Aorta (tissue), 5 donors: ENCODE measurements at regions not wholly inside any gene's neighbourhood (a gene's known extent, or its start where the extent isn't known, plus 50 kb on each side); places are given as distances from the start of the nearest gene placed in this dataset.

Experiments used
- ATAC-seq: fragments of 200-7000 bp; cut with Tn5 transposase; one replicate; pipeline ENCODE4 v1.9.1; 2022; ENCODE audit warnings: moderate library complexity; ENCODE audit not compliant: low FRiP score
- DNase-seq, 2 donors: peaks; one replicate each; pipeline ENCODE4 v3.0.0-alpha.2; 2020
- H3K27ac ChIP-seq, 2 donors: one replicate each; pipeline ENCODE4 v1.5.1; 2013; ENCODE audit warnings: low read length in 2 of 2, mild to moderate bottlenecking in 2 of 2, moderate library complexity in 2 of 2, control low read depth in 1 of 2, inconsistent platforms in 1 of 2, low read depth in 1 of 2
- H3K27me3 ChIP-seq, 2 donors: one replicate each; pipeline ENCODE4 v1.6.1; 2013; ENCODE audit warnings: control low read depth in 1 of 2, low read length in 1 of 2, mild to moderate bottlenecking in 1 of 2, moderate library complexity in 1 of 2; ENCODE audit not compliant: insufficient read depth in 2 of 2, control insufficient read depth in 1 of 2
- H3K36me3 ChIP-seq, 2 donors: one replicate each; pipeline ENCODE4 v1.6.1; 2013; ENCODE audit warnings: control low read depth in 1 of 2, low read length in 1 of 2, mild to moderate bottlenecking in 1 of 2; ENCODE audit not compliant: insufficient read depth in 2 of 2, control insufficient read depth in 1 of 2
- H3K4me1 ChIP-seq, 2 donors: one replicate each; pipeline ENCODE4 v1.6.1; 2013; ENCODE audit warnings: low read length in 2 of 2, control low read depth in 1 of 2, mild to moderate bottlenecking in 1 of 2, moderate library complexity in 1 of 2; ENCODE audit not compliant: insufficient read depth in 2 of 2, control insufficient read depth in 1 of 2
- H3K4me3 ChIP-seq, 2 donors: one replicate each; pipeline ENCODE4 v1.5.1; 2013; ENCODE audit warnings: low read length in 2 of 2, control low read depth in 1 of 2, mild to moderate bottlenecking in 1 of 2
- H3K9me3 ChIP-seq: one replicate; pipeline ENCODE4 v1.6.1; 2013; ENCODE audit warnings: mild to moderate bottlenecking, low read length; ENCODE audit not compliant: control insufficient read depth
- WGBS, 2 donors: extraction: QIAGEN DNeasy Blood & Tissue Kit; methylation state at CpG; one replicate each; pipeline ENCODE4 v1.1.7; 2013; 5-methylcytosine and 5-hydroxymethylcytosine counted together
- intact Hi-C, 2 donors: fragments of 100-400 bp; cut with DNase I; formaldehyde crosslinking; loops; one replicate each; pipeline versions ENCODE4 v1.14.2 to v1.15.0; 2022
- donor health status: healthy with polysubstance abuse.
- donor health status: Bipolar disorder and iron deficiency.
- donor health status: DM: no; HTN: no; CAD: no.
- donor health status: DM: no; HTN: no; CAD: no.
- donor health status: DM: yes; HTN: yes; CAD: no.

- Histone ChIP-seq H3K4me1 (no peaks in the 10 kb centered on the region), H3K27me3 (no peaks in the 10 kb centered on the region), H3K9me3 (no peaks in the 10 kb centered on the region), H3K36me3 (no peaks in the 10 kb centered on the region), H3K4me3 (no peak overlapping the region), H3K27ac (no peak overlapping the region)
- no peak for DNase-seq
- ATAC-seq = no peak
- intact Hi-C loops = no loop called here
These were observed 213.7 kb upstream of the IGFBP3 start for GRCh38 chr7:46134795-46135194.

- no peaks in the 10 kb centered on the region for H3K36me3 ChIP-seq
- no peaks in the 10 kb centered on the region for H3K9me3 ChIP-seq
- H3K27ac ChIP-seq = no peak overlapping the region
- DNase-seq (no peak), ATAC-seq (no peak)
- intact Hi-C loops = no loop called here
- H3K4me1 ChIP-seq = no peaks in the 10 kb centered on the region
- H3K4me3 ChIP-seq = no peak overlapping the region
- WGBS, 2 donors = 94 to 95% methylated on average over 4 of the region's 4 CpGs
- no peaks in the 10 kb centered on the region for H3K27me3 ChIP-seq
These were observed 213.3 kb upstream of the IGFBP3 start for GRCh38 chr7:46134385-46134784.

GRCh38 chr7:46133751-46134150 lies 212.7 kb upstream of the IGFBP3 start:
- no peaks in the 10 kb centered on the region for H3K36me3 ChIP-seq
- H3K27me3 ChIP-seq = no peaks in the 10 kb centered on the region
- H3K9me3 ChIP-seq = no peaks in the 10 kb centered on the region
- no peaks in the 10 kb centered on the region for H3K4me1 ChIP-seq
- 96 to 97% methylated on average over 3 of the region's 3 CpGs for WGBS, 2 donors
- DNase-seq = no peak
- H3K4me3 ChIP-seq = no peak overlapping the region
- intact Hi-C loops = no loop called here
- no peak overlapping the region for H3K27ac ChIP-seq
- ATAC-seq = no peak

- WGBS, 2 donors = 76 to 92% methylated on average over 6 of the region's 6 CpGs
- intact Hi-C loops = no loop called here
- no peak overlapping the region for H3K27ac ChIP-seq
- no peaks in the 10 kb centered on the region for H3K36me3 ChIP-seq
- H3K4me3 ChIP-seq = no peak overlapping the region
- DNase-seq (no peak), ATAC-seq (no peak)
- H3K4me1 ChIP-seq = no peaks in the 10 kb centered on the region
- H3K9me3 ChIP-seq = no peaks in the 10 kb centered on the region
- no peaks in the 10 kb centered on the region for H3K27me3 ChIP-seq
These were observed 212.0 kb upstream of the IGFBP3 start for GRCh38 chr7:46133072-46133471.

GRCh38 chr7:46131916-46132795 lies 211.1 kb upstream of the IGFBP3 start:
- H3K27me3 ChIP-seq = no peaks in the 10 kb centered on the region
- H3K9me3 ChIP-seq = no peaks in the 10 kb centered on the region
- no peaks in the 10 kb centered on the region for H3K36me3 ChIP-seq
- intact Hi-C loops = no loop called here
- DNase-seq = no peak
- no peak overlapping the region for H3K27ac ChIP-seq
- H3K4me3 ChIP-seq = no peak overlapping the region
- 73 to 74% methylated on average over 8 of the region's 8 CpGs for WGBS, 2 donors
- ATAC-seq = no peak
- no peaks in the 10 kb centered on the region for H3K4me1 ChIP-seq

- Histone ChIP-seq H3K27me3 (no peaks in the 10 kb centered on the region), H3K9me3 (no peaks in the 10 kb centered on the region), H3K27ac (no peak overlapping the region), H3K4me3 (no peak overlapping the region), H3K36me3 (no peaks in the 10 kb centered on the region), H3K4me1 (no peaks in the 10 kb centered on the region)
- intact Hi-C loops = no loop called here
- 87 to 92% methylated on average over 4 of the region's 4 CpGs for WGBS, 2 donors
- no peak for ATAC-seq
- DNase-seq = no peak
These were observed 208.8 kb upstream of the IGFBP3 start for GRCh38 chr7:46129831-46130230.

- no peak for DNase-seq
- intact Hi-C loops = no loop called here
- Histone ChIP-seq H3K27ac (no peak overlapping the region), H3K4me1 (no peaks in the 10 kb centered on the region), H3K27me3 (no peaks in the 10 kb centered on the region), H3K4me3 (no peak overlapping the region), H3K36me3 (no peaks in the 10 kb centered on the region), H3K9me3 (no peaks in the 10 kb centered on the region)
- 89 to 91% methylated on average over 2 of the region's 2 CpGs for WGBS, 2 donors
- no peak for ATAC-seq
These were observed 206.7 kb upstream of the IGFBP3 start for GRCh38 chr7:46127814-46128213.

GRCh38 chr7:46126675-46127300 lies 205.7 kb upstream of the IGFBP3 start:
- ATAC-seq (no peak), DNase-seq (no peak)
- WGBS, 2 donors = 86 to 93% methylated on average over 2 of the region's 2 CpGs
- Histone ChIP-seq H3K36me3 (no peaks in the 10 kb centered on the region), H3K4me1 (no peaks in the 10 kb centered on the region), H3K9me3 (no peaks in the 10 kb centered on the region), H3K27ac (no peak overlapping the region), H3K4me3 (no peak overlapping the region), H3K27me3 (no peaks in the 10 kb centered on the region)
- intact Hi-C loops = no loop called here

GRCh38 chr7:46123756-46124343 lies 202.8 kb upstream of the IGFBP3 start:
- 71 to 87% methylated on average over 3 of the region's 3 CpGs for WGBS, 2 donors
- intact Hi-C loops = no loop called here

More at GRCh38 chr7:46123756-46124343, 202.8 kb upstream of the IGFBP3 start:
- ATAC-seq (no peak), DNase-seq (no peak)
- H3K4me3 ChIP-seq = no peak overlapping the region
- H3K9me3 ChIP-seq = no peaks in the 10 kb centered on the region
- H3K4me1 ChIP-seq = no peaks in the 10 kb centered on the region
- no peaks in the 10 kb centered on the region for H3K27me3 ChIP-seq
- no peak overlapping the region for H3K27ac ChIP-seq
- no peaks in the 10 kb centered on the region for H3K36me3 ChIP-seq
